ENCODE measurements at regions not wholly inside any gene's neighbourhood (a gene's known extent, or its start where the extent isn't known, plus 50 kb on each side); places are given as distances from the start of the nearest gene placed in this dataset.

- no peak for TF ChIP-seq CTCF (IDR thresholded peaks at IDR 0.05; ENCODE audit: low read depth, low read length)
- TF ChIP-seq EZH2phosphoT487 (IDR thresholded peaks at IDR 0.05; ENCODE audit: low read depth): no peak
Measured at GRCh38 chr4:126361287-126361686, 1046.5 kb downstream of the FAT4 start.
